ENCODE measurements at regions not wholly inside any gene's neighbourhood (a gene's known extent, or its start where the extent isn't known, plus 50 kb on each side); places are given as distances from the start of the nearest gene placed in this dataset.
"Not testable (repeated sequence)": the region's sequence is repeated elsewhere in the genome, so short reads cannot be mapped to it uniquely, and the experiment has no call there.

- H3K4me3 Mint-ChIP-seq: no peak overlapping the region
- no CpG with 5 or more reads among the region's 2 CpGs for WGBS (ENCODE audit: extremely low coverage, insufficient read length, low lambda C conversion rate)
These were observed 88.0 kb upstream of the MAPRE2 start for GRCh38 chr18:34953212-34953611.

DNA sequence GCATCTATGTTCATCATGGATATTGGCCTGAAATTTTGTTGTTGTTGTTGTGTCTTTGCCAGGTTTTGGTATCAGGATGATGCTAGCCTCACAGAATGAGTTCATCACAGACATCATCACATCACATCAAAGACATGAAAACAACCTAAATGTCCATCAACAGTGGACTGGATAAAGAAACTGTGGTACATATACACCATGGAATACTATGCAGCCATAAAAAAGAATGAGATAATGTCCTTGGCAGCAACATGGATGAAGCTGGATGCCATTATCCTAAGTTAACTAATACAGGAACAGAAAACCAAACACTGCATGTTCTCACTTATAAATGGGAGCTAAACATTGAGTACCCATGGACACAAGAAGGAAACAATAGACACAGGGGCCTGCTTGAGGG, 85.7 kb upstream of the MAPRE2 start:
- not testable (repeated sequence) for H3K4ac ChIP-seq (ENCODE audit: low read depth, low read length); H3K4me2 ChIP-seq (ENCODE audit: insufficient read depth, insufficient read length, low read length); H4K5ac ChIP-seq (ENCODE audit: insufficient read length, low read depth, low read length); H3K9me3 Mint-ChIP-seq; H2BK120ac ChIP-seq (ENCODE audit: low read depth, low read length, poor library complexity, severe bottlenecking); H3K4me3 Mint-ChIP-seq; H4K91ac ChIP-seq (ENCODE audit: insufficient read length, low read depth, low read length); H3K9ac ChIP-seq (ENCODE audit: extremely low read depth, insufficient read length, low read length); H3K27ac Mint-ChIP-seq; H3K18ac ChIP-seq (ENCODE audit: insufficient read length, low read depth, low read length); H3K23me2 ChIP-seq (ENCODE audit: insufficient read length, low read depth, low read length, poor library complexity, severe bottlenecking); H4K20me1 ChIP-seq (ENCODE audit: control insufficient read depth, insufficient read depth, insufficient read length); H3K27me3 ChIP-seq (ENCODE audit: insufficient read depth, low read length); H3K4me1 ChIP-seq (ENCODE audit: insufficient read depth, low read length); H3K36me3 Mint-ChIP-seq (ENCODE audit: insufficient read depth in 1 of 3, low read depth in 3 of 3); H2BK20ac ChIP-seq (ENCODE audit: low read depth, low read length, poor library complexity, severe bottlenecking); H2BK15ac ChIP-seq (ENCODE audit: low read depth, low read length); H3K9me3 ChIP-seq (ENCODE audit: control insufficient read depth, low read depth, low read length); H2AFZ ChIP-seq (ENCODE audit: low read length); H3K27me3 Mint-ChIP-seq (ENCODE audit: low read depth); H2BK12ac ChIP-seq (ENCODE audit: insufficient read length, low read depth, low read length); H3K14ac ChIP-seq (ENCODE audit: insufficient read depth, low read length); H3K79me2 ChIP-seq (ENCODE audit: insufficient read depth, low read length); H3K23ac ChIP-seq (ENCODE audit: insufficient read length, low read depth, low read length); H3K27ac ChIP-seq (ENCODE audit: insufficient read length, low read depth, low read length); H2AK5ac ChIP-seq (ENCODE audit: insufficient read length, low read length); H3K4me1 Mint-ChIP-seq; H2BK5ac ChIP-seq (ENCODE audit: insufficient read length, low read length); H4K8ac ChIP-seq (replicated peaks; ENCODE audit: insufficient read length, low read depth, low read length); H3T11ph ChIP-seq (ENCODE audit: low read length); H3K79me1 ChIP-seq (ENCODE audit: insufficient read depth, low read depth, low read length, poor library complexity, severe bottlenecking); H3K56ac ChIP-seq (ENCODE audit: insufficient read length, low read depth, low read length); DNase-seq

More at GRCh38 chr18:34953212-34953611, 88.0 kb upstream of the MAPRE2 start:
- H3K79me1 ChIP-seq (ENCODE audit: insufficient read depth, low read depth, low read length, poor library complexity, severe bottlenecking): no peaks in the 10 kb centered on the region
- Mint-ChIP-seq H3K36me3 (ENCODE audit: insufficient read depth in 1 of 3, low read depth in 3 of 3) (no peaks in the 10 kb centered on the region), H3K27ac (no peak overlapping the region; a peak in 1 of 7 replicates), H3K27me3 (ENCODE audit: low read depth) (no peaks in the 10 kb centered on the region), H3K4me1 (0 out of 4 replicates have a peak, but pooled peaks cover 0 to 2% of the 10 kb centered on the region in 2 experiments), H3K9me3 (no peaks in the 10 kb centered on the region)
- no peaks in the 10 kb centered on the region for H4K20me1 ChIP-seq (ENCODE audit: control insufficient read depth, insufficient read depth, insufficient read length)
- H3K4me1 ChIP-seq (ENCODE audit: insufficient read depth, low read length): no peaks in the 10 kb centered on the region
- no peak overlapping the region for H3K9ac ChIP-seq (ENCODE audit: extremely low read depth, insufficient read length, low read length)
- H3K27me3 ChIP-seq (ENCODE audit: insufficient read depth, low read length): no peaks in the 10 kb centered on the region
- H3K79me2 ChIP-seq (ENCODE audit: insufficient read depth, low read length): no peaks in the 10 kb centered on the region
- no peak overlapping the region for H3K23ac ChIP-seq (ENCODE audit: insufficient read length, low read depth, low read length)
- H3K4me2 ChIP-seq (ENCODE audit: insufficient read depth, insufficient read length, low read length): no peak overlapping the region
- no peak overlapping the region for H3K14ac ChIP-seq (ENCODE audit: insufficient read depth, low read length)
- TF ChIP-seq, protein P1, sequence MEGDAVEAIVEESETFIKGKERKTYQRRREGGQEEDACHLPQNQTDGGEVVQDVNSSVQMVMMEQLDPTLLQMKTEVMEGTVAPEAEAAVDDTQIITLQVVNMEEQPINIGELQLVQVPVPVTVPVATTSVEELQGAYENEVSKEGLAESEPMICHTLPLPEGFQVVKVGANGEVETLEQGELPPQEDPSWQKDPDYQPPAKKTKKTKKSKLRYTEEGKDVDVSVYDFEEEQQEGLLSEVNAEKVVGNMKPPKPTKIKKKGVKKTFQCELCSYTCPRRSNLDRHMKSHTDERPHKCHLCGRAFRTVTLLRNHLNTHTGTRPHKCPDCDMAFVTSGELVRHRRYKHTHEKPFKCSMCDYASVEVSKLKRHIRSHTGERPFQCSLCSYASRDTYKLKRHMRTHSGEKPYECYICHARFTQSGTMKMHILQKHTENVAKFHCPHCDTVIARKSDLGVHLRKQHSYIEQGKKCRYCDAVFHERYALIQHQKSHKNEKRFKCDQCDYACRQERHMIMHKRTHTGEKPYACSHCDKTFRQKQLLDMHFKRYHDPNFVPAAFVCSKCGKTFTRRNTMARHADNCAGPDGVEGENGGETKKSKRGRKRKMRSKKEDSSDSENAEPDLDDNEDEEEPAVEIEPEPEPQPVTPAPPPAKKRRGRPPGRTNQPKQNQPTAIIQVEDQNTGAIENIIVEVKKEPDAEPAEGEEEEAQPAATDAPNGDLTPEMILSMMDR (conservative IDR thresholded peaks at IDR 0.05): no peak
- no peak overlapping the region for H3T11ph ChIP-seq (ENCODE audit: low read length)
- no peak overlapping the region for H3K27ac ChIP-seq (ENCODE audit: insufficient read length, low read depth, low read length)
- H2BK15ac ChIP-seq (ENCODE audit: low read depth, low read length): no peak overlapping the region
- H4K91ac ChIP-seq (ENCODE audit: insufficient read length, low read depth, low read length): no peak overlapping the region
- no peak overlapping the region for H3K56ac ChIP-seq (ENCODE audit: insufficient read length, low read depth, low read length)
- no peak overlapping the region for H2BK5ac ChIP-seq (ENCODE audit: insufficient read length, low read length)
- H3K23me2 ChIP-seq (ENCODE audit: insufficient read length, low read depth, low read length, poor library complexity, severe bottlenecking): no peaks in the 10 kb centered on the region
- no peak overlapping the region for H2AK5ac ChIP-seq (ENCODE audit: insufficient read length, low read length)
- no peak overlapping the region for H3K18ac ChIP-seq (ENCODE audit: insufficient read length, low read depth, low read length)
- no peak overlapping the region for H4K8ac ChIP-seq (replicated peaks; ENCODE audit: insufficient read length, low read depth, low read length)
- no peak overlapping the region for H2BK120ac ChIP-seq (ENCODE audit: low read depth, low read length, poor library complexity, severe bottlenecking)
- H2AFZ ChIP-seq (ENCODE audit: low read length): no peak overlapping the region
- no peaks in the 10 kb centered on the region for H3K9me3 ChIP-seq (ENCODE audit: control insufficient read depth, low read depth, low read length)
- no peak overlapping the region for H2BK12ac ChIP-seq (ENCODE audit: insufficient read length, low read depth, low read length)
- no peak overlapping the region for H2BK20ac ChIP-seq (ENCODE audit: low read depth, low read length, poor library complexity, severe bottlenecking)
- H3K4ac ChIP-seq (ENCODE audit: low read depth, low read length): no peak overlapping the region
- DNase-seq: no peak
- no peak overlapping the region for H4K5ac ChIP-seq (ENCODE audit: insufficient read length, low read depth, low read length)
